ENCODE measurements at regions not wholly inside any gene's neighbourhood (a gene's known extent, or its start where the extent isn't known, plus 50 kb on each side); places are given as distances from the start of the nearest gene placed in this dataset.

- TF ChIP-seq CTCF (IDR thresholded peaks at IDR 0.05; ENCODE audit: insufficient read depth in 1 of 2, low read depth in 1 of 2, low read length in 1 of 2, severe bottlenecking in 1 of 2, unreplicated experiment in 1 of 2), result no peak
- DNase-seq, result no peak
- Mint-ChIP-seq H3K9me3 (ENCODE audit: unreplicated experiment) (peaks cover 19% of the 10 kb centered on the region), H3K4me3 (ENCODE audit: unreplicated experiment) (no peak overlapping the region), H3K4me1 (ENCODE audit: low read depth, unreplicated experiment) (peaks cover 4% of the 10 kb centered on the region), H3K27ac (ENCODE audit: unreplicated experiment) (no peak overlapping the region), H3K27me3 (ENCODE audit: insufficient read depth, unreplicated experiment) (no peaks in the 10 kb centered on the region), H3K36me3 (ENCODE audit: insufficient read depth, unreplicated experiment) (no peaks in the 10 kb centered on the region)
- CTCF ChIA-PET, result no interaction called here
- Histone ChIP-seq H3K4me3 (ENCODE audit: low read depth, low read length) (no peak overlapping the region), H3K36me3 (ENCODE audit: control insufficient read depth, insufficient read depth, low read length) (no peaks in the 10 kb centered on the region), H3K9me3 (no peaks in the 10 kb centered on the region), H3K27me3 (replicated peaks; ENCODE audit: control insufficient read depth, insufficient read depth, low read length) (no peaks in the 10 kb centered on the region), H3K4me1 (peaks cover 6% of the 10 kb centered on the region; the same call in 1 of the 2 replicates)
- no TSS peak for BruUV-seq (replicated peaks)
- POLR2A ChIA-PET, result no interaction called here
- intact Hi-C loops (cut with micrococcal nuclease; ENCODE audit: unreplicated experiment), result loop anchor here (5.0 kb wide), 1 partner anchor 220 kb away; no protein-coding TSS in a partner anchor
These were observed 716.0 kb downstream of the XPNPEP1 start for GRCh38 chr10:109207361-109207760.

DNA sequence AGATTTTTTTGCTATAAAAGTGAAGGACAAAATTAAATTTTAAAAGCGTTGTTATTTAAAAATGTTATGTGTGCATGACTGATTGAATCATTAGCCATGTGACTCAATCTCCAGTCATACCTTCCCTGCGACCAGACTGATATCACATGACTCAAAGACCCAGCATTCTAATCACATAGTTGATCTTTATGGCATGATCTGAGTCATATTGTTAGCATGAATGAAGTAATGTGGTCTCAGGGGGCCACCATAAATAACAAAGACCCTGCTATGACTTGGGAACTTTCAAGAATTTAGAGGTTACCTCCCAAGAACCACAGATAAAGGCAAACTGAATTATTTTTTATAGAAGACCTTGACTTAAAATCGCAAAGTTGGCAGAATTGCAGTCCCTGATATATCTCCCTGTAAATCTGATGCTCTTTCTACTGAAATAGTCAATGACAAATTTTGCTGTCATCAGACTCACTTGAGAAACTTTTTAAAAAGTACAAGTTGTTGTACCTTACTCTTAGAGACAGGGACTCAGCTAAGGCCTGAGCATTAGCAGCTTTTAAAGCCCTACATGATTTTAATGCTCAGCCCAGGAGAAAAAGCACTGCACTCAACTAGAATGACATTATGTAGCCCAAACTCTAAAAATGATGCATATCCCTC is 717.3 kb downstream of the XPNPEP1 start:
- no peak overlapping the region for H3K4me3 Mint-ChIP-seq (ENCODE audit: unreplicated experiment)
- no peak overlapping the region for H3K4me3 ChIP-seq (ENCODE audit: low read depth, low read length)
- TF ChIP-seq CTCF (IDR thresholded peaks at IDR 0.05; ENCODE audit: insufficient read depth in 1 of 2, low read depth in 1 of 2, low read length in 1 of 2, severe bottlenecking in 1 of 2, unreplicated experiment in 1 of 2), result no peak
- no peak for DNase-seq
- H3K4me1 ChIP-seq, result peaks cover 6% of the 10 kb centered on the region; the same call in 1 of the 2 replicates
- intact Hi-C loops (cut with micrococcal nuclease; ENCODE audit: unreplicated experiment), result loop anchor here (5.0 kb wide), 1 partner anchor 221 kb away; no protein-coding TSS in a partner anchor
- H3K36me3 Mint-ChIP-seq (ENCODE audit: insufficient read depth, unreplicated experiment), result no peaks in the 10 kb centered on the region
- no peaks in the 10 kb centered on the region for H3K9me3 ChIP-seq
- peaks cover 4% of the 10 kb centered on the region for H3K4me1 Mint-ChIP-seq (ENCODE audit: low read depth, unreplicated experiment)
- no peak overlapping the region for H3K27ac Mint-ChIP-seq (ENCODE audit: unreplicated experiment)
- no peaks in the 10 kb centered on the region for H3K27me3 Mint-ChIP-seq (ENCODE audit: insufficient read depth, unreplicated experiment)
- H3K36me3 ChIP-seq (ENCODE audit: control insufficient read depth, insufficient read depth, low read length), result no peaks in the 10 kb centered on the region
- ChIA-PET POLR2A (no interaction called here), CTCF (no interaction called here)
- no peaks in the 10 kb centered on the region for H3K27me3 ChIP-seq (replicated peaks; ENCODE audit: control insufficient read depth, insufficient read depth, low read length)
- no TSS peak for BruUV-seq (replicated peaks)
- peaks cover 20% of the 10 kb centered on the region for H3K9me3 Mint-ChIP-seq (ENCODE audit: unreplicated experiment)

- no peak for TF ChIP-seq CTCF (IDR thresholded peaks at IDR 0.05; ENCODE audit: insufficient read depth in 1 of 2, low read depth in 1 of 2, low read length in 1 of 2, severe bottlenecking in 1 of 2, unreplicated experiment in 1 of 2)
- Histone ChIP-seq H3K4me1 (peaks cover 27% of the 10 kb centered on the region), H3K27me3 (replicated peaks; ENCODE audit: control insufficient read depth, insufficient read depth, low read length) (no peaks in the 10 kb centered on the region), H3K4me3 (ENCODE audit: low read depth, low read length) (no peak overlapping the region), H3K9me3 (no peaks in the 10 kb centered on the region), H3K36me3 (ENCODE audit: control insufficient read depth, insufficient read depth, low read length) (no peaks in the 10 kb centered on the region)
- Mint-ChIP-seq H3K27me3 (ENCODE audit: insufficient read depth, unreplicated experiment) (no peaks in the 10 kb centered on the region), H3K36me3 (ENCODE audit: insufficient read depth, unreplicated experiment) (peaks cover 11% of the 10 kb centered on the region), H3K9me3 (ENCODE audit: unreplicated experiment) (peaks cover 21% of the 10 kb centered on the region), H3K4me1 (ENCODE audit: low read depth, unreplicated experiment) (peaks cover 11% of the 10 kb centered on the region), H3K4me3 (ENCODE audit: unreplicated experiment) (no peak overlapping the region), H3K27ac (ENCODE audit: unreplicated experiment) (no peak overlapping the region)
- ChIA-PET CTCF (no interaction called here), POLR2A (no interaction called here)
- no TSS peak for BruUV-seq (replicated peaks)
- no peak for DNase-seq
- intact Hi-C loops (cut with micrococcal nuclease; ENCODE audit: unreplicated experiment), result loop anchor here (5.0 kb wide), 1 partner anchor 606 kb away; no protein-coding TSS in a partner anchor
These were observed 719.5 kb downstream of the XPNPEP1 start for GRCh38 chr10:109203646-109204353.
